KOPT-K1 (cell line): ENCODE measurements at regions not wholly inside any gene's neighbourhood (a gene's known extent, or its start where the extent isn't known, plus 50 kb on each side); places are given as distances from the start of the nearest gene placed in this dataset.

Source experiments
- H3K27ac ChIP-seq: fragments of 200-600 bp; sonication (generic); 2 replicates; pipeline ENCODE4 v1.5.1; 2016; ENCODE audit warnings: antibody characterized with exemption, mild to moderate bottlenecking, low read depth, low read length; ENCODE audit not compliant: poor library complexity, severe bottlenecking
- H3K36me3 ChIP-seq: fragments of 200-600 bp; sonication (generic); 2 replicates; pipeline ENCODE4 v1.5.1; 2017; ENCODE audit warnings: antibody characterized with exemption, mild to moderate bottlenecking, low read length, moderate library complexity; ENCODE audit not compliant: insufficient read depth
- H3K9me3 ChIP-seq: fragments of 200-600 bp; sonication (generic); 2 replicates; pipeline ENCODE4 v1.5.1; 2017; ENCODE audit warnings: antibody characterized with exemption, low read length, mild to moderate bottlenecking; ENCODE audit not compliant: insufficient read depth, poor library complexity, severe bottlenecking

DNA sequence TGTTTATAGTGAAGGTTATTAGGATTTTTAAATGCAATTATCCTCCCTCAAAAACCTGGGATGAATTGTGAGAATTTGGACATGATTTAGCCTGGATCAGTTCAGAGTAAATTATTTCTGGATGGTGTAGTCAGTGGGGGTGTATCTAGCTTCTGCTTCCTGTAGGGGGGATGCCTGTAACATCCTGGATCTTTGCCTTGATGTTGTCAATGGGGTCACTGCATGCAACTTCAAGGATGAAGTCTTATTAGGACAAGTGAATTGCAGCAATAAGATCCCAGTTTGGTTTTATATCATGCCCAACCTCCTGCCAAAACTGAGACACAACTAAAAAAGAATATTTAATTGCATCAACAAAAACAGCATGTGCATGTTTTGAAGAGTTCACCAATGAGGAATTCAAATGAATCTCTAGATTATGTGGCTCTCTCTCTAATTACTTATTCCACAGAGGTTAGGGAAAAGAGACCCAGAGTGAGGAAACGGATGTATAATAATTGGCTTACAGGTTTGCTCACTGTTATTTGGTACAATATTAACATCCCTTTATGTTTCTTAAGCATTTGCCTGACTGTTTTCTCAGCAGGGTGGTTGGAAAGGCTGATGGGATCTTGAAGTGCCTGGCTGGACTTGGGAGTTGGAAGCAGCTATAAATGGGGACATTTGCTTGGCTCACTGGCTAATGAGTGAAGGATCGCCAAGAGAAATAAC, 159.8 kb downstream of the HS3ST3B1 start:
- Histone ChIP-seq H3K36me3 (no peaks in the 10 kb centered on the region), H3K9me3 (no peaks in the 10 kb centered on the region), H3K27ac (no peak overlapping the region)

GRCh38 chr17:14459955-14460354, 159.1 kb downstream of the HS3ST3B1 start:
- peak overlapping the region; percentile 65 for H3K27ac ChIP-seq
- H3K36me3 ChIP-seq: no peaks in the 10 kb centered on the region
- H3K9me3 ChIP-seq: no peaks in the 10 kb centered on the region

DNA sequence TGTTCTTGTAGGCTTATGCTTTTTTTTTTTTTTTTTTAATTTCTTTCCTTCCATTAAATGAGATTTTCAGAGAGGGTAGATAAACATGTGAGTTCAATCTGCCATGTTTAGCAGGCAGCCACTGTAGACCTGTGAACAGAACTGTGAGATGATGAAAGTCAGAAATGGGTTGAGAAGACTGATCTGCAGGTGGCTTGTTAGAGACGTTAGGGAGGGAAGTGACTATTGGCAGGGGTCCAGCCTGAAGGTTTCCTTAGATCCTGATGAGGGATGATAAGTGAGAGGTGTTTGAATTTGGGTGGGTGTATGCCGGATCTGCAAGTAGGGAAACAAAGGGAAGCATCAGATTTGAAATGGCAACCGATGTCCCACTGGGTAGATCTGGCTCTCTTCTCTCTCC, 157.8 kb downstream of the HS3ST3B1 start:
- H3K9me3 ChIP-seq: no peaks in the 10 kb centered on the region
- no peaks in the 10 kb centered on the region for H3K36me3 ChIP-seq
- H3K27ac ChIP-seq: peak overlapping the region; percentile 65

DNA sequence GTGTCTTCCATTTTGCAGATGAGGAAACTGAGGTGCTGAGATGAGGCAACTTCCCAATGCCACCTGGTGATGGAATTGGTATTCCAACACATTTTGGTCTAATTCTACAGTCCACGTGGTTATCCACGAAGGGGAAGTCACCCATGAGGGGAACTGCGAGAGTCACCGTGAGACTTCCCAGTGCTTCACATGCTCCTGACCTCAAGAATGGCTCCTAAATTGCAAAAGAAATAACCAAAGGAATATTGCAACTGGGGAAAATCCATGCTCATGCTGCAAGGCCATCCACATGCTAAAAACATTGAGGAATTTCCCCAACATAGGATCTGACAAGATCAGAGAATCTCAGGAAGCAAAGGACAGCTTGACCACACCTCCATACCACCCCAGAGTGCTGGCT, 153.9 kb downstream of the HS3ST3B1 start:
- Histone ChIP-seq H3K27ac (no peak overlapping the region), H3K9me3 (no peaks in the 10 kb centered on the region), H3K36me3 (no peaks in the 10 kb centered on the region)

- Histone ChIP-seq H3K27ac (no peak overlapping the region), H3K9me3 (no peaks in the 10 kb centered on the region), H3K36me3 (no peaks in the 10 kb centered on the region)
These were observed 152.0 kb downstream of the HS3ST3B1 start for GRCh38 chr17:14452856-14453255.

- Histone ChIP-seq H3K9me3 (no peaks in the 10 kb centered on the region), H3K36me3 (no peaks in the 10 kb centered on the region), H3K27ac (no peak overlapping the region)
These were observed 150.9 kb downstream of the HS3ST3B1 start for GRCh38 chr17:14451729-14452191.

GRCh38 chr17:14448818-14449217, 147.9 kb downstream of the HS3ST3B1 start:
- no peaks in the 10 kb centered on the region for H3K9me3 ChIP-seq
- H3K36me3 ChIP-seq: no peaks in the 10 kb centered on the region
- no peak overlapping the region for H3K27ac ChIP-seq

GRCh38 chr17:14446825-14447224, 145.9 kb downstream of the HS3ST3B1 start:
- Histone ChIP-seq H3K27ac (no peak overlapping the region), H3K9me3 (no peaks in the 10 kb centered on the region), H3K36me3 (no peaks in the 10 kb centered on the region)

DNA sequence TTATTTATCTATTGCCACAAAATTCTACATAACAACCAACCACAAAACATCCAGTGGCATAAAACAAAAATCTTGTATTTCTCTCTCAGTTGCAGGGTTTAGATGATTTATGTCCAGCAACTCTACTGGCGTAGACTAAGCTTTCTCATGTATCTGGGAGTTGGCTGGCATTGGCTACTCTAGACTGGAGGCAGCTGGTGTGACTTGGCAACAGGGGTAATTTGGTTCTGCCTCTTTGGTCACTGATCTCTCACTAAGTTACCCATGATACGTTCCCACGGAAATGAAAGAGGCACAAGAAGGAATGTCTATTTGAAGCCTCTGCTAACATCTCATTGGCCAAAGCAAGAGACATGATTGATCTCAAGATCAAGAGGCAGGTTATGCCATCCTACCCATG, 144.0 kb downstream of the HS3ST3B1 start:
- H3K27ac ChIP-seq: no peak overlapping the region
- H3K9me3 ChIP-seq: no peaks in the 10 kb centered on the region
- no peaks in the 10 kb centered on the region for H3K36me3 ChIP-seq

DNA sequence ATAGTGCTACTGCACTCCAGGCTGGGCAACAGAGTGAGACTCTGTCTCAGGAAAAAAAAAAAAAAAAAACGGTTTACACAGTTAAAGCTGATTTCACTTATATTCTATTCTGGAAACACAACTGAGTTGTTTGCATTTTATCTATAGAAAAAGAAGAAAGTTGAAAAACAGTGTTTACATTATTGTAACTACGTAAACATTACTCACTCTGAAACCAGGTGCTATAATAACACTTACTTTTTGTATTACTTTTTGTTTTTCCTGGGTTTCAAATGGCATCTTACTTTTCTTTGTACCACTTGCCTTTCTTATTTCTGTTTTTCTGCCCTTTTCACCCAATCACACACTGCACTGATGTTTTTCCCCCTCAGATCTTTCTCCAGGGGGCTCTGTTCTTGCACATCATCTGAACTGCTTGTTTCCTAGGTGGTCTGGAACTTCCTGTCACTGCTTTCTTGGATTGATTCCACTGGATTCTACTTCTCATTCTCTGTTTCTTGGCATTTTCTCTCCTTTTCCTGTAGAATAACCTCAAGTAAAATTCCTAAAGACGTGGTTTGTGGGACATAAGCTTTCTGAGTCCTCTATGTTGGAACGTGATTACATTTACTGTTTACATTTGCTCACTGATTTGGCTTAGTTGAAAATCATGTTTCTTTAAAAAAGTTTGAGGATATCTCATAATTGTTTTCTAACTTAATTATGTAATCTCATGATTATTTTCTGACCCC, 142.1 kb downstream of the HS3ST3B1 start:
- Histone ChIP-seq H3K9me3 (no peaks in the 10 kb centered on the region), H3K27ac (no peak overlapping the region), H3K36me3 (no peaks in the 10 kb centered on the region)

DNA sequence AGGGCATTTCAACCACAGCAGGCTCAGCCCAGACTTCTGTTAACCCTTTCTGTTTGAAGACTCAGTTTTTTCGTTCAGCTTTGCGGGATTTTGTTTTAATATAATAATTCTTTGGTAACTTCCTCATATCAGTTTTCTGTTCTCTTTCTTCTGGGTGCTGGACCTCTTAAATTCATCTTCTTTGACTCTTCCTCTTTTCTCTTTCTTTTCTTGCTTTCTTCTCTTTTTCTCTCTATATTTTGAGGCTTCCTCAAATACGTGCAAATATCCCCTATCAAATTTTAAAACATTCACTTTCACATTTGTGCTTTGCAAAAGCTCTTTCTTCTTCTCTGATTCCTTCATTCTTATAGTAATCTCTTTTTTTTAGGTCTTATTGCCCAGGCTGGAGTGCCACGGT, 136.3 kb downstream of the HS3ST3B1 start:
- Histone ChIP-seq H3K27ac (no peak overlapping the region), H3K9me3 (no peaks in the 10 kb centered on the region)

DNA sequence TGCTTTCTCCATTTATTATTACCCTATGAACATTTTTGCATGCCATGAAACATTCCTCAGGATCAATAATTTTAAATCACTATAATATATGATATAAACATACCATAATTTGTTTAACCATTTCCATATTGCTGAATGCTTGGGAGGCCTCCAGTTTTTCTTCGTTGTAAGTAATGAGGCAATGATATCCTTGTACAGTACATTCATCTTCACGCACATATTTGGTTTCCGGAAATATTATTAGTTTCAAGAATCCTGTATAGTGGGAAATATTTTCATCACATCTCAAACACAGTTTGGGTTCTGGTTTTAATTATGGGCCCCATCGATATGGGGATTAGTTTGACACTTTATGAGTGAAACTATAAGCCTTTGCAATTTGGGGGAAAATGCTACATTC, 135.4 kb downstream of the HS3ST3B1 start:
- Histone ChIP-seq H3K9me3 (no peaks in the 10 kb centered on the region), H3K36me3 (no peaks in the 10 kb centered on the region), H3K27ac (no peak overlapping the region)

More for the DNA sequence above, 136.3 kb downstream of the HS3ST3B1 start:
- no peaks in the 10 kb centered on the region for H3K36me3 ChIP-seq

DNA sequence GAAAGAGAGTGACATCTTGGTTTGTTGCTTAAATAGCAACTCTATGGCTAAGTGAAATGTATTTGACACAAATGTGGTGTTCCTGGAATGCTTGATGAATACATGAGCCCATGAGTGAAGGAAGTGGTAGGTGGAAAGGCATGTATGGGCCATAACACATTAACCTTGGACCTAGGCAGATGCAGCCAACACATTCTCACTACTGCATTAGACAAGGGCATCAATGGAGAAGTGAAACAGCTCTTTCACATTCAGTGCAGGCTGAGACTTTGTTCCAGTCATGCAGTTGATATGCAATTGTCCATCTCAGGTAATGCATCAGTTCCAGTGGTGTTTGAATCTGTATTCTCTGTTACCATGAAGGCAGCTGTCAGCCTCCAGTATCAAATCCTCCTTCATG, 133.6 kb downstream of the HS3ST3B1 start:
- H3K36me3 ChIP-seq: no peaks in the 10 kb centered on the region
- H3K27ac ChIP-seq: no peak overlapping the region
- peaks cover 3% of the 10 kb centered on the region for H3K9me3 ChIP-seq

GRCh38 chr17:14432079-14432478, 131.2 kb downstream of the HS3ST3B1 start:
- Histone ChIP-seq H3K9me3 (peaks cover 4% of the 10 kb centered on the region), H3K36me3 (no peaks in the 10 kb centered on the region), H3K27ac (no peak overlapping the region)

DNA sequence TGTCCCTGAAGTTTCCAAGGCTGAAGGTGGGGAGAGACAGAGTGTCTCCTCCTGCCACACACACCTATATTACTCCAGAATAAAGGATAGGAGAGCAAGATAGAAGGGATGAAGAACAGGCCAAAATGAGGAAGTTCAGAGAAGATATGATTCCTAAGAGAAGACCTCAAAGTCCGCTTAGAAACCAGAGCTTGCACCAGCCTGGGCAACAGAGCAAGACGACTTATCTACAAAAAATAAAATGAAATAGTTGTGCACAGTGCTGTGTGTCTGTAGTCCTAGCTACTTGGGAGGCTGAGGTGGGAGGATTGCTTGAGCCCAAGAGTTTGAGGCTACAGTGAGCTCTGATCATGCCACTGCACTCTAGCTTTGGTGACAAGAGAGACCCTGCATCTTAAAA, 128.2 kb downstream of the HS3ST3B1 start:
- Histone ChIP-seq H3K27ac (peak overlapping the region; percentile 74), H3K36me3 (no peaks in the 10 kb centered on the region), H3K9me3 (peaks cover 11% of the 10 kb centered on the region)

DNA sequence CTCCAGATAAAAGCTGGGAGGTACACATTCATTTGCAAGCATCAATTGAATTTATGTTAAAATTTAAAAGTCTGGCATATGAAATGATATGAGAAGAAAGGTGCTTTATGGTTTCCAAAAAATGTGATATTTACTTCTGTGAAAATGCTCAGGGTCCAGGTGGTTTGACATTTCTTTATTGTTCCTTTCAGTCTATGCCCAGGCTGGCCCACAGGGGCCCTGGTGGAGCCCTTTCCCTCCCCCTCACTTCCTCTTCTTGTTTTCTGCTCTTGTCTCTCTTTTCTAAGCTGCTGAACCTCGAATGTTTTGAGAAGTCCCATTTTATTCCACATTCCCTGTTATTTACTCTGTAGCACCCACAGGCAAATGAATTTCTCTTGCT, 127.8 kb downstream of the HS3ST3B1 start:
- no peaks in the 10 kb centered on the region for H3K36me3 ChIP-seq
- peaks cover 11% of the 10 kb centered on the region for H3K9me3 ChIP-seq
- H3K27ac ChIP-seq: peak overlapping the region; percentile 74
